ENCODE measurements at regions not wholly inside any gene's neighbourhood (a gene's known extent, or its start where the extent isn't known, plus 50 kb on each side); places are given as distances from the start of the nearest gene placed in this dataset.

GRCh38 chr7:94265456-94265855 is 129.2 kb upstream of the COL1A2 start:
- no peak overlapping the region for H4K8ac ChIP-seq (ENCODE audit: extremely low read depth, insufficient read depth, low read length)
- H3K4me3 ChIP-seq (ENCODE audit: extremely low read depth in 1 of 4, insufficient read depth in 2 of 4, low read depth in 3 of 4, low read length in 4 of 4) = no peak overlapping the region
- ChIA-PET CTCF (ENCODE audit: partially characterized antibody) (interaction anchor here (1.4 kb wide), 1 partner anchor 10 kb away, joined by 4 read pairs; no protein-coding TSS in a partner anchor), POLR2A (ENCODE audit: partially characterized antibody) (no interaction called here)
- H3K9me3 ChIP-seq (ENCODE audit: insufficient read depth in 2 of 2, low read depth in 1 of 2, low read length in 1 of 2) = no peaks in the 10 kb centered on the region
- TF ChIP-seq CEBPB (IDR thresholded peaks at IDR 0.05; ENCODE audit: low read depth, low read length) = no peak
- no peak for TF ChIP-seq GTF2F1 (IDR thresholded peaks at IDR 0.05; ENCODE audit: borderline replicate concordance, low read depth, low read length)
- TF ChIP-seq ZNF274 (IDR thresholded peaks at IDR 0.05; ENCODE audit: borderline replicate concordance, extremely low read depth, low read length) = no peak
- TF ChIP-seq GABPA (IDR thresholded peaks at IDR 0.05; ENCODE audit: borderline replicate concordance, insufficient read depth, low read length) = no peak
- no peak for TF ChIP-seq RBBP5 (IDR thresholded peaks at IDR 0.05; ENCODE audit: borderline replicate concordance, low read depth, low read length)
- no peak for TF ChIP-seq BCL11A (IDR thresholded peaks at IDR 0.05; ENCODE audit: low read depth in 2 of 2, low read length in 2 of 2)
- TF ChIP-seq SP4 (IDR thresholded peaks at IDR 0.05; ENCODE audit: low read length) = no peak
- no peaks in the 10 kb centered on the region for H4K20me1 ChIP-seq (replicated peaks in 1 of 2; ENCODE audit: control insufficient read depth in 1 of 2, insufficient read depth in 2 of 2, low read length in 2 of 2)
- H3K4ac ChIP-seq (replicated peaks; ENCODE audit: insufficient read length, low read depth, low read length) = no peak overlapping the region
- no peak overlapping the region for H3K14ac ChIP-seq (ENCODE audit: insufficient read length)
- H2BK12ac ChIP-seq (ENCODE audit: low read depth, low read length) = no peak overlapping the region
- H3K18ac ChIP-seq (ENCODE audit: extremely low read depth, low read length) = no peak overlapping the region
- DNase-seq (ENCODE audit: low read depth in 1 of 2, low spot score in 2 of 2) = no peak
- H3K36me3 ChIP-seq (ENCODE audit: control insufficient read depth in 2 of 4, insufficient read depth in 4 of 4, low read length in 3 of 4) = no peaks in the 10 kb centered on the region
- H2BK20ac ChIP-seq (ENCODE audit: low read length) = no peak overlapping the region
- no peak overlapping the region for H2BK15ac ChIP-seq (ENCODE audit: low read length)
- H3K27me3 ChIP-seq (replicated peaks in 1 of 4; ENCODE audit: control insufficient read depth in 3 of 4, extremely low read depth in 1 of 4, insufficient read depth in 3 of 4, low read length in 3 of 4) = no peaks in the 10 kb centered on the region
- no peaks in the 10 kb centered on the region for H3K79me1 ChIP-seq (ENCODE audit: low read depth, low read length)
- no peak for FAIRE-seq
- no peaks in the 10 kb centered on the region; a peak in 1 of 7 replicates for H3K4me1 ChIP-seq (replicated peaks in 1 of 4; ENCODE audit: control insufficient read depth in 3 of 4, insufficient read depth in 4 of 4, low read length in 3 of 4)
- no peak overlapping the region for H4K91ac ChIP-seq (replicated peaks; ENCODE audit: insufficient read length, low read length)
- H3K9ac ChIP-seq (replicated peaks in 1 of 4; ENCODE audit: extremely low read depth in 1 of 4, low read depth in 3 of 4, low read length in 3 of 4) = no peak overlapping the region
- no peak overlapping the region for H2AK5ac ChIP-seq (ENCODE audit: low read depth, low read length)
- 84% methylated on average over 2 of the region's 2 CpGs; no CpG with 5 or more reads in 1 of the 2 experiments for WGBS, 2 experiments (ENCODE audit: extremely low coverage in 1 of 2, insufficient coverage in 1 of 2, insufficient read length in 1 of 2, insufficient replicate concordance in 2 of 2, low coverage in 1 of 2, low lambda C conversion rate in 2 of 2, missing lambda C conversion rate in 1 of 2)
- no peak overlapping the region for H2AFZ ChIP-seq (ENCODE audit: low read length)
- H3K4me2 ChIP-seq (ENCODE audit: insufficient read depth in 1 of 2, low read depth in 2 of 2, low read length in 2 of 2) = no peak overlapping the region
- H3K56ac ChIP-seq (replicated peaks; ENCODE audit: insufficient read length, low read depth, low read length) = no peak overlapping the region
- H3K23ac ChIP-seq (ENCODE audit: insufficient read length) = no peak overlapping the region
- H3K23me2 ChIP-seq (ENCODE audit: low read depth, low read length) = no peaks in the 10 kb centered on the region
- H2BK5ac ChIP-seq (ENCODE audit: low read depth, low read length) = no peak overlapping the region
- H2BK120ac ChIP-seq (replicated peaks; ENCODE audit: low read depth, low read length) = no peak overlapping the region
- H3K79me2 ChIP-seq (ENCODE audit: control insufficient read depth in 1 of 2, insufficient read depth in 2 of 2, low read length in 2 of 2) = no peaks in the 10 kb centered on the region
- H3K27ac ChIP-seq (ENCODE audit: low read depth, low read length) = no peak overlapping the region
- no peak overlapping the region for H4K5ac ChIP-seq (ENCODE audit: insufficient read length, low read depth, low read length)

All from H1 (cell line).